C4-2B (cell line): ENCODE measurements at regions not wholly inside any gene's neighbourhood (a gene's known extent, or its start where the extent isn't known, plus 50 kb on each side); places are given as distances from the start of the nearest gene placed in this dataset.

Experiments
- CTCF ChIP-seq: fragments of 450-650 bp; conservative IDR thresholded peaks from 2 replicates; pipeline ENCODE4 v1.5.1; 2017; ENCODE audit warnings: mild to moderate bottlenecking
- ZFX ChIP-seq: fragments of 450-650 bp; IDR thresholded peaks from 2 replicates; pipeline ENCODE4 v1.6.1; 2017

- TF ChIP-seq CTCF (no peak), ZFX (no peak)
These were observed 318.1 kb upstream of the PIK3R1 start for GRCh38 chr5:67897431-67897830.
